Colonic mucosa (tissue), 4 donors: ENCODE measurements at regions not wholly inside any gene's neighbourhood (a gene's known extent, or its start where the extent isn't known, plus 50 kb on each side); places are given as distances from the start of the nearest gene placed in this dataset.

ENCODE experiments used
- DNase-seq: peaks from one replicate; pipeline ENCODE4 v3.0.0-alpha.2; 2020
- H3K27ac ChIP-seq: fragments of 200-600 bp; one replicate; pipeline ENCODE4 v1.8.0; 2021
- H3K27me3 ChIP-seq: fragments of 200-600 bp; one replicate; pipeline ENCODE4 v1.8.0; 2021
- H3K36me3 ChIP-seq: fragments of 200-600 bp; one replicate; pipeline ENCODE4 v1.8.0; 2021
- H3K4me1 ChIP-seq: fragments of 200-600 bp; one replicate; pipeline ENCODE4 v1.8.0; 2021; ENCODE audit warnings: mild to moderate bottlenecking
- H3K4me3 ChIP-seq: fragments of 200-600 bp; one replicate; pipeline ENCODE4 v1.8.0; 2021
- H3K9ac ChIP-seq, 2 donors: one replicate each; pipeline ENCODE4 v1.7.0; 2013; ENCODE audit warnings: control low read depth in 2 of 2, low read depth in 2 of 2, low read length in 2 of 2
- H3K9me3 ChIP-seq: fragments of 200-600 bp; one replicate; pipeline ENCODE4 v1.8.0; 2021
- intact Hi-C: fragments of 100-400 bp; cut with DNase I; formaldehyde crosslinking; loops from one replicate; pipeline ENCODE4 v1.14.1; 2022
- TF ChIP-seq, protein P1 (sequence below): fragments of 200-600 bp; IDR thresholded peaks from one replicate; pipeline ENCODE4 v1.8.0; 2022; ENCODE audit warnings: antibody characterized with exemption, mild to moderate bottlenecking
- donor health status: healthy.
- donor health status: DM: no; HTN: no; CAD: no.
- donor health status: DM: no; HTN: no; CAD: no.

DNA sequence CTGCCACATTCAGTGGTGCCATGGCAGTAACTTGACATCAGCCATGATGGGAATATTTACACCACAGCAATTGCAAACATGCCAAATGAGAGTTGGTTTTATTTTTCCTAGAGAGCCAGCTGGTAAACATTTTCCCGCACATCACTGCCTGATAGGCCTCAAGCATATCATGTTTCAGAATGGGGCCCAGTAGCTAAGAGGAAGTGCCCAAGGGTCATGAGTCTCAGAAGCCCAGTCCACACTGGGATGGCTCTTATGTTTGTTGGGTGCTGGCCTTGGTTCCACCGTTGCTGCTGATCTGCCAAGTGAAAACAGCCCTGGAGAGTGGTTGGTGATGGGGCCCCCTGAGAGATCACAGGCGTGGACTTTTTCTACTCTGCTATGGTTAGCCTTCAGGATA is 64.3 kb upstream of the NAV2 start:
- no peaks in the 10 kb centered on the region for H3K27me3 ChIP-seq
- H3K27ac ChIP-seq, result no peak overlapping the region
- no peak overlapping the region for H3K9ac ChIP-seq
- H3K9me3 ChIP-seq, result no peaks in the 10 kb centered on the region
- no peak overlapping the region for H3K4me3 ChIP-seq
- H3K4me1 ChIP-seq, result no peaks in the 10 kb centered on the region
- DNase-seq, result no peak
- no peaks in the 10 kb centered on the region for H3K36me3 ChIP-seq
- TF ChIP-seq, protein P1, sequence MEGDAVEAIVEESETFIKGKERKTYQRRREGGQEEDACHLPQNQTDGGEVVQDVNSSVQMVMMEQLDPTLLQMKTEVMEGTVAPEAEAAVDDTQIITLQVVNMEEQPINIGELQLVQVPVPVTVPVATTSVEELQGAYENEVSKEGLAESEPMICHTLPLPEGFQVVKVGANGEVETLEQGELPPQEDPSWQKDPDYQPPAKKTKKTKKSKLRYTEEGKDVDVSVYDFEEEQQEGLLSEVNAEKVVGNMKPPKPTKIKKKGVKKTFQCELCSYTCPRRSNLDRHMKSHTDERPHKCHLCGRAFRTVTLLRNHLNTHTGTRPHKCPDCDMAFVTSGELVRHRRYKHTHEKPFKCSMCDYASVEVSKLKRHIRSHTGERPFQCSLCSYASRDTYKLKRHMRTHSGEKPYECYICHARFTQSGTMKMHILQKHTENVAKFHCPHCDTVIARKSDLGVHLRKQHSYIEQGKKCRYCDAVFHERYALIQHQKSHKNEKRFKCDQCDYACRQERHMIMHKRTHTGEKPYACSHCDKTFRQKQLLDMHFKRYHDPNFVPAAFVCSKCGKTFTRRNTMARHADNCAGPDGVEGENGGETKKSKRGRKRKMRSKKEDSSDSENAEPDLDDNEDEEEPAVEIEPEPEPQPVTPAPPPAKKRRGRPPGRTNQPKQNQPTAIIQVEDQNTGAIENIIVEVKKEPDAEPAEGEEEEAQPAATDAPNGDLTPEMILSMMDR, result no peak
- intact Hi-C loops, result no loop called here

DNA sequence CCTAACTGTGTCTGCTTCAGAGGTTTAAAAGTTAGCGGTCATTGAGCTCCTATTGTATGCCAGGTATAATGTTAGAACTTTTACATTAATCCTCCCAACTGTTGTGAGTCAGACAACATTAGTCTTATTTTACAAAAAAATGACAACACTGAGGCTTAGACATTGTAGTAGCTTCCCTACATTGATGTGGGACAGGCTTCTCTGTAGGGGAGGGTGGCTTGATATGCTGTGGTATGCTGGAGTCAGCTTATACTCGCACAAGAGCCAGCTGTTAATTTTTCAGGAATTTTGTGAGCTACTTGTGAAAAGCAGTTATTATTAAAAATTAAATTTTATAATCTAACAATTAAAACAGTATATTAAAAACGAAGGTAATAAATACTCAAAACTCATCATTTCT is 64.8 kb upstream of the NAV2 start:
- H3K9me3 ChIP-seq, result no peaks in the 10 kb centered on the region
- H3K36me3 ChIP-seq, result no peaks in the 10 kb centered on the region
- no peaks in the 10 kb centered on the region for H3K27me3 ChIP-seq
- no peak overlapping the region for H3K4me3 ChIP-seq
- DNase-seq, result no peak
- H3K9ac ChIP-seq, result no peak overlapping the region
- TF ChIP-seq, protein P1, result no peak
- no peak overlapping the region for H3K27ac ChIP-seq
- intact Hi-C loops, result no loop called here
- H3K4me1 ChIP-seq, result no peaks in the 10 kb centered on the region

DNA sequence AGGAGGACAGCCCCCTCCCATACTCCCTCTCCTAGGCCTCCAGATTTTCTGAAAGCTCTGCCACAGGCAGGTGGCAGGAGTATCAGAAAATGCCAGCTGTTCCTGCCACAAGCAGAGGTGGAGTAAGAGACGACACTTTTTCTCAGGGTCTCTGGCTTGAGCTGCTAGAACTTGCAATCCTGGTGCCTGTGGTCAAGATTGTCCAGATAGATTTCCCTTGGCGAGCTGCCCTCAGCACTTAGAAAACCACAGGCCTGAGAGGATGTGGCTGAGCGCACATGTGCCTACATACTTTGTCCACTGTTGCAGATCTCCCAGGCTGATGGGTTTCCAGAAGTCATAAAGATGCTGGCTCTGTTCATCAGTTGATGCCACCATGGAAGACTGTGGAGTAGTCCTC is 65.7 kb upstream of the NAV2 start:
- H3K4me3 ChIP-seq, result no peak overlapping the region
- no peaks in the 10 kb centered on the region for H3K4me1 ChIP-seq
- TF ChIP-seq, protein P1, result no peak
- H3K36me3 ChIP-seq, result no peaks in the 10 kb centered on the region
- no peak overlapping the region for H3K9ac ChIP-seq
- DNase-seq, result no peak
- H3K9me3 ChIP-seq, result no peaks in the 10 kb centered on the region
- intact Hi-C loops, result no loop called here
- no peak overlapping the region for H3K27ac ChIP-seq
- no peaks in the 10 kb centered on the region for H3K27me3 ChIP-seq

DNA sequence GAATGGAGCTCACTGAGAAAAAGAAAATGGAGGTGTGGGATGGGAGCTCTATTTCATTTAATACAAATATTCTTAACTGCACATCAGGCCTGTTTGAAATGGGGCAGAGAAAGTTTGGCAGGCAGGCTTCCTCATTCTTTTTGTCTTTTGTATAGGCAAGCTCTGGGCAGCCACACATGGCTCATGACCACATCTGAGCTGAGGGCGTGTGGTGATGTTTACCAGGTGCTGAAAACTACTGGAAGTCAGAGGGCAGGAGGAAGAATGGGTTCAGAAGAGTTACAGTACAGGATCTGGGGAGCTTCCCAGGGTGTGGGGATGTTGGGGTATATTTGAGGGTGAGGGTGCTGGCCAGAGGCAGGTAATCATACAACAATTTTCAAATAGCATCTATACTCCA is 66.3 kb upstream of the NAV2 start:
- no peak overlapping the region for H3K27ac ChIP-seq
- no peaks in the 10 kb centered on the region for H3K27me3 ChIP-seq
- intact Hi-C loops, result no loop called here
- H3K9me3 ChIP-seq, result no peaks in the 10 kb centered on the region
- DNase-seq, result no peak
- no peaks in the 10 kb centered on the region for H3K36me3 ChIP-seq
- no peak overlapping the region for H3K4me3 ChIP-seq
- H3K4me1 ChIP-seq, result no peaks in the 10 kb centered on the region
- TF ChIP-seq, protein P1, result no peak
- H3K9ac ChIP-seq, result no peak overlapping the region

DNA sequence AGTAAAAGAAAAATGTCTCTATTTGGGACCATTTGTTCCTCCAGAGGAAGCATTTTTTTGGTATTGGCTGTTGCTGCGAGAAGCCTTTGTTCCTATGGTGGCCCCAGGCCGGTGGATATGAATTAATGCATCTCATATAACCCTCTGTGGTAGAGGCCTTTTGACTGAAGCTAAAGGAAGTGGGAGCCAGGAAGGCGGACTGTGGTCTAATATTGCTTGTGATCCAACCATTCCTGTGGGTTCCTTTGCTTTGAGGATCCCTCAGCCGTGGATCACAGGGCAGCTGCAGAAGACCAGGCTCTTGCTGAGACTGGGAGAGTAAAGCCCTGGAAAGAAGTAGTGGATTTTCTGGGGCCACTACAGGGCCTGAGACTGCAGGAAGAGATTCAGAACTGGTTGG is 68.3 kb upstream of the NAV2 start:
- no peak overlapping the region for H3K9ac ChIP-seq
- no peaks in the 10 kb centered on the region for H3K4me1 ChIP-seq
- no peaks in the 10 kb centered on the region for H3K36me3 ChIP-seq
- no peaks in the 10 kb centered on the region for H3K9me3 ChIP-seq
- intact Hi-C loops, result no loop called here
- no peak overlapping the region for H3K4me3 ChIP-seq
- H3K27ac ChIP-seq, result no peak overlapping the region
- H3K27me3 ChIP-seq, result no peaks in the 10 kb centered on the region
- no peak for DNase-seq
- TF ChIP-seq, protein P1, result no peak
